ENCODE measurements at regions not wholly inside any gene's neighbourhood (a gene's known extent, or its start where the extent isn't known, plus 50 kb on each side); places are given as distances from the start of the nearest gene placed in this dataset.

DNA sequence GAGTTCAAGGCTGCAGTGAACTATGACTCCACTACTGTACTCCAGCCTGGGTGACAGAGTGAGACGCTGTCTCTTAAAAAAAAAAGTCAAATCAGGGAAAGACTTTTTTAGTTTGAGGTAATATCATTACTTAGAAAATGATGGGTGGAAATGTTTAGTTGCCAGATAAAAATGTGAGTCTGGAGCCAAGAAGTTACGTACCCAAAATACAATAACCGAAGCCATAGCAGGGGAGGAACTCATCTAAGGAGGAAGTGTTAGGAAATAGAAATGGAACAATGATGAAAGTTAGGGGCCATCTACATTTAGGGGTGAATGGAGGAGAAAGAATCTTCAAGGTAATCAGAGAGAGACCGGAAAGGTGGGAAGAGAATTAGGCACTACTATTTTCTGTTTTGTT, 98.8 kb downstream of the DACT1 start:
- TF ChIP-seq CTCF (IDR thresholded peaks at IDR 0.05 in 2 of 3, conservative IDR thresholded peaks at IDR 0.05 in 1 of 3; ENCODE audit: control insufficient read depth in 2 of 3, extremely low read depth in 1 of 3, insufficient read depth in 1 of 3, low read depth in 3 of 3, low read length in 3 of 3) (no peak), EZH2 (IDR thresholded peaks at IDR 0.05; ENCODE audit: borderline replicate concordance, control insufficient read depth, low read depth, low read length) (no peak), TCF12 (IDR thresholded peaks at IDR 0.05; ENCODE audit: low read depth, low read length) (no peak), EP300 (IDR thresholded peaks at IDR 0.05; ENCODE audit: borderline replicate concordance in 1 of 2, control insufficient read depth in 1 of 2, low read depth in 2 of 2, low read length in 2 of 2) (no peak), JUND (IDR thresholded peaks at IDR 0.05; ENCODE audit: low read depth, low read length) (no peak), ASH2L (IDR thresholded peaks at IDR 0.05; ENCODE audit: borderline replicate concordance, low read depth) (no peak), REST (IDR thresholded peaks at IDR 0.05; ENCODE audit: low read depth, low read length) (no peak), MYC (IDR thresholded peaks at IDR 0.05; ENCODE audit: insufficient read depth, insufficient read length, insufficient replicate concordance, low read length, severe bottlenecking) (no peak), POLR2A (IDR thresholded peaks at IDR 0.05; ENCODE audit: low read depth, low read length) (no peak), ZNF24 (IDR thresholded peaks at IDR 0.05) (no peak), POLR2AphosphoS5 (IDR thresholded peaks at IDR 0.05; ENCODE audit: low read length) (no peak), RAD21 (IDR thresholded peaks at IDR 0.05; ENCODE audit: insufficient read depth, low read depth, low read length) (no peak), BCL3 (IDR thresholded peaks at IDR 0.05; ENCODE audit: borderline replicate concordance, insufficient read depth, low read depth, low read length, poor library complexity, severe bottlenecking) (no peak), ELK1 (IDR thresholded peaks at IDR 0.05; ENCODE audit: low read depth, low read length) (no peak)

Measured in GM12878 (cell line).